ENCODE measurements at regions not wholly inside any gene's neighbourhood (a gene's known extent, or its start where the extent isn't known, plus 50 kb on each side); places are given as distances from the start of the nearest gene placed in this dataset.

DNA sequence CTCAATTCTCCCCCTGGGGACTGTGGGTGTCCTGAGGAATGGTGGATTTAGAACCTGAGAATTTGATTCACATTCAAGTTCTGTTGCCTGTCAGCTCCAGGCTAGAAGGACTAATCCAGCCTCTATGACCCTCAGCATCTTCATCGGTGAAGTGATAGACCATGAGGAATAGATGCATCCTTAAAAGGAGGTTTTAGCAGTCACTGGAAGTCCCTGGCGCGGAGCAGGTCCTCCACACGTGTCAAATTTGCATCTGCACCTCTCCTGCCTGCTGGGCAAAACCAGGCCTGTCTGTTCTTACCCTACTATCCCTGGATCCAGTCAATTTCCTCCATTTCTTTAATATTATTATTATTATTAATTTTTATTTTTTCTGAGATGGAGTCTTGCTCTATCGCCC is 808.4 kb downstream of the TBC1D22A start:
- Histone ChIP-seq H3K9ac (ENCODE audit: low read length) (no peak overlapping the region), H3K4me3 (ENCODE audit: low read length) (no peak overlapping the region), H3K36me3 (replicated peaks; ENCODE audit: insufficient read depth, low read length) (no peaks in the 10 kb centered on the region), H3K4me1 (ENCODE audit: low read length) (no peaks in the 10 kb centered on the region), H3K9me2 (replicated peaks; ENCODE audit: insufficient read depth, low read length) (no peaks in the 10 kb centered on the region), H2AFZ (ENCODE audit: low read length) (no peak overlapping the region), H3K27ac (ENCODE audit: low read length) (no peak overlapping the region), H3K27me3 (replicated peaks; ENCODE audit: insufficient read depth, low read length) (no peaks in the 10 kb centered on the region), H3F3A (ENCODE audit: insufficient read depth, low read length) (no peaks in the 10 kb centered on the region), H4K20me1 (ENCODE audit: insufficient read depth, low read length) (no peaks in the 10 kb centered on the region), H3K4me2 (ENCODE audit: low read depth, low read length) (no peak overlapping the region), H3K79me2 (ENCODE audit: low read length) (no peaks in the 10 kb centered on the region), H3K9me3 (replicated peaks; ENCODE audit: insufficient read depth, low read length) (no peaks in the 10 kb centered on the region)
- TF ChIP-seq EZH2phosphoT487 (IDR thresholded peaks at IDR 0.05; ENCODE audit: low read length) (no peak), CTCF (IDR thresholded peaks at IDR 0.05; ENCODE audit: low read length) (no peak), EZH2 (optimal IDR thresholded peaks at IDR 0.05; ENCODE audit: low read depth, low read length) (no peak)
- no peak for DNase-seq

DNA sequence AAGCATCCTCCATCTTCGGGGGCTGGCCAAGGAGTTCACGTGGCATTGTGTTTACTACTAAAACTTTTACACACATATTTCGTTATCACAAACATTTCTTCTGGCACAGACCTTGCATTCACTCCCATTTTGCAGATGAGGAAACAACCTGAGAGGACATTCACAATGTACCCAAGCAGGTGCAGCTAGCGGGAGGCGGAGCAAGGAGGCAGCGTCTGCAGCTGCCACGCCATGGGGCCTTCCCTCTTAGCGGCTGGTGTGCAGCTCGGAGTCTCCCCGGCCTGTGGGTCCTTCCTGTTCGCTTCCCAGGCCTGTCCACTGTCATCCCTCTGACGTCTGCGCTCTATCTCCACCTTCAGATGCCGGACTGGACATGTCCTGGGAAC is 807.8 kb downstream of the TBC1D22A start:
- no peak for TF ChIP-seq EZH2 (optimal IDR thresholded peaks at IDR 0.05; ENCODE audit: low read depth, low read length)
- TF ChIP-seq EZH2phosphoT487 (IDR thresholded peaks at IDR 0.05; ENCODE audit: low read length): no peak
- TF ChIP-seq CTCF (IDR thresholded peaks at IDR 0.05; ENCODE audit: low read length): no peak
- Histone ChIP-seq H3K36me3 (replicated peaks; ENCODE audit: insufficient read depth, low read length) (no peaks in the 10 kb centered on the region), H3K9me3 (replicated peaks; ENCODE audit: insufficient read depth, low read length) (no peaks in the 10 kb centered on the region), H3K27me3 (replicated peaks; ENCODE audit: insufficient read depth, low read length) (no peaks in the 10 kb centered on the region), H3F3A (ENCODE audit: insufficient read depth, low read length) (no peaks in the 10 kb centered on the region), H3K9ac (ENCODE audit: low read length) (no peak overlapping the region), H3K27ac (ENCODE audit: low read length) (no peak overlapping the region), H4K20me1 (ENCODE audit: insufficient read depth, low read length) (no peaks in the 10 kb centered on the region), H3K4me2 (ENCODE audit: low read depth, low read length) (no peak overlapping the region), H3K9me2 (replicated peaks; ENCODE audit: insufficient read depth, low read length) (no peaks in the 10 kb centered on the region), H3K4me3 (ENCODE audit: low read length) (no peak overlapping the region), H3K79me2 (ENCODE audit: low read length) (no peaks in the 10 kb centered on the region), H2AFZ (ENCODE audit: low read length) (no peak overlapping the region), H3K4me1 (ENCODE audit: low read length) (no peaks in the 10 kb centered on the region)
- no peak for DNase-seq

- no peaks in the 10 kb centered on the region for H3K4me1 ChIP-seq (ENCODE audit: low read length)
- no peak overlapping the region for H3K4me2 ChIP-seq (ENCODE audit: low read depth, low read length)
- TF ChIP-seq CTCF (IDR thresholded peaks at IDR 0.05; ENCODE audit: low read length): no peak
- TF ChIP-seq EZH2phosphoT487 (IDR thresholded peaks at IDR 0.05; ENCODE audit: low read length): no peak
- no peak for TF ChIP-seq EZH2 (optimal IDR thresholded peaks at IDR 0.05; ENCODE audit: low read depth, low read length)
- H3F3A ChIP-seq (ENCODE audit: insufficient read depth, low read length): no peaks in the 10 kb centered on the region
- H3K9ac ChIP-seq (ENCODE audit: low read length): no peak overlapping the region
- H3K9me3 ChIP-seq (replicated peaks; ENCODE audit: insufficient read depth, low read length): no peaks in the 10 kb centered on the region
- H4K20me1 ChIP-seq (ENCODE audit: insufficient read depth, low read length): no peaks in the 10 kb centered on the region
- H3K27ac ChIP-seq (ENCODE audit: low read length): no peak overlapping the region
- no peak for DNase-seq
- no peaks in the 10 kb centered on the region for H3K27me3 ChIP-seq (replicated peaks; ENCODE audit: insufficient read depth, low read length)
- no peaks in the 10 kb centered on the region for H3K36me3 ChIP-seq (replicated peaks; ENCODE audit: insufficient read depth, low read length)
- no peak overlapping the region for H3K4me3 ChIP-seq (ENCODE audit: low read length)
- no peaks in the 10 kb centered on the region for H3K79me2 ChIP-seq (ENCODE audit: low read length)
- no peak overlapping the region for H2AFZ ChIP-seq (ENCODE audit: low read length)
- H3K9me2 ChIP-seq (replicated peaks; ENCODE audit: insufficient read depth, low read length): no peaks in the 10 kb centered on the region
These were observed 807.2 kb downstream of the TBC1D22A start for GRCh38 chr22:47569389-47570299.

Measured in MM.1S (cell line).